Left ventricle myocardium inferior (tissue), 1 donor: ENCODE measurements at regions not wholly inside any gene's neighbourhood (a gene's known extent, or its start where the extent isn't known, plus 50 kb on each side); places are given as distances from the start of the nearest gene placed in this dataset.

Source experiments
- DNase-seq: peaks from one replicate; pipeline ENCODE4 v3.0.0-alpha.2; 2020
- H3K27ac ChIP-seq: fragments of 200-600 bp; replicated peaks from 2 replicates; pipeline ENCODE4 v1.8.0; 2021
- H3K27me3 ChIP-seq: fragments of 200-600 bp; 2 replicates; pipeline ENCODE4 v1.8.0; 2021; ENCODE audit warnings: low read depth
- H3K36me3 ChIP-seq: fragments of 200-600 bp; 2 replicates; pipeline ENCODE4 v1.8.0; 2021
- H3K4me1 ChIP-seq: fragments of 200-600 bp; 2 replicates; pipeline ENCODE4 v1.8.0; 2021
- H3K4me3 ChIP-seq: fragments of 200-600 bp; 2 replicates; pipeline ENCODE4 v1.8.0; 2021; ENCODE audit warnings: mild to moderate bottlenecking, moderate library complexity
- H3K9me3 ChIP-seq: fragments of 200-600 bp; replicated peaks from 2 replicates; pipeline ENCODE4 v1.8.0; 2021
- CTCF ChIP-seq: fragments of 200-600 bp; IDR thresholded peaks from 2 replicates; pipeline ENCODE4 v1.8.0; 2021; ENCODE audit warnings: antibody characterized with exemption, mild to moderate bottlenecking, borderline replicate concordance
- intact Hi-C: fragments of 100-400 bp; cut with micrococcal nuclease; formaldehyde crosslinking; loops from one replicate; pipeline ENCODE4 v1.11.0; 2022
- donor health status: DM: no; HTN: yes; CAD: no; lungs with severe emphysema.

- Histone ChIP-seq H3K9me3 (peaks cover 4% of the 10 kb centered on the region), H3K4me1 (peaks cover 11% of the 10 kb centered on the region), H3K4me3 (no peak overlapping the region), H3K36me3 (no peaks in the 10 kb centered on the region), H3K27ac (no peak overlapping the region), H3K27me3 (no peaks in the 10 kb centered on the region)
- TF ChIP-seq CTCF, result no peak
- DNase-seq, result no peak
- intact Hi-C loops, result no loop called here
These were observed 1055.7 kb downstream of the JRKL start for GRCh38 chr11:97445561-97445960.

- Histone ChIP-seq H3K27ac (no peak overlapping the region), H3K4me1 (no peaks in the 10 kb centered on the region), H3K27me3 (no peaks in the 10 kb centered on the region), H3K36me3 (no peaks in the 10 kb centered on the region), H3K9me3 (no peaks in the 10 kb centered on the region), H3K4me3 (no peak overlapping the region)
- TF ChIP-seq CTCF, result no peak
- intact Hi-C loops, result no loop called here
- DNase-seq, result no peak
These were observed 1061.6 kb downstream of the JRKL start for GRCh38 chr11:97451441-97451840.

GRCh38 chr11:97454988-97455387 lies 1065.2 kb downstream of the JRKL start:
- DNase-seq, result no peak
- no peak overlapping the region for H3K4me3 ChIP-seq
- peak; percentile 59 for TF ChIP-seq CTCF
- no peaks in the 10 kb centered on the region for H3K4me1 ChIP-seq
- H3K27ac ChIP-seq, result no peak overlapping the region
- H3K36me3 ChIP-seq, result no peaks in the 10 kb centered on the region
- no peaks in the 10 kb centered on the region for H3K27me3 ChIP-seq
- intact Hi-C loops, result no loop called here
- H3K9me3 ChIP-seq, result no peaks in the 10 kb centered on the region

- H3K27ac ChIP-seq, result no peak overlapping the region
- no peaks in the 10 kb centered on the region for H3K27me3 ChIP-seq
- H3K4me3 ChIP-seq, result no peak overlapping the region
- H3K9me3 ChIP-seq, result peaks cover 21% of the 10 kb centered on the region
- DNase-seq, result no peak
- no peaks in the 10 kb centered on the region for H3K4me1 ChIP-seq
- no peak for TF ChIP-seq CTCF
- H3K36me3 ChIP-seq, result no peaks in the 10 kb centered on the region
- intact Hi-C loops, result no loop called here
These were observed 1070.3 kb downstream of the JRKL start for GRCh38 chr11:97460091-97460490.

- Histone ChIP-seq H3K27me3 (no peaks in the 10 kb centered on the region), H3K27ac (no peak overlapping the region), H3K4me1 (no peaks in the 10 kb centered on the region), H3K4me3 (no peak overlapping the region), H3K9me3 (peaks cover 21% of the 10 kb centered on the region), H3K36me3 (no peaks in the 10 kb centered on the region)
- TF ChIP-seq CTCF, result no peak
- DNase-seq, result no peak
- intact Hi-C loops, result no loop called here
These were observed 1071.4 kb downstream of the JRKL start for GRCh38 chr11:97461044-97461880.
